GM10266 (cell line): ENCODE measurements at regions not wholly inside any gene's neighbourhood (a gene's known extent, or its start where the extent isn't known, plus 50 kb on each side); places are given as distances from the start of the nearest gene placed in this dataset.
A peak's percentile ranks its signal among the peaks of the same experiment; 100 is the strongest.

ENCODE experiments used
- DNase-seq: peaks from one replicate; pipeline ENCODE4 v3.0.0; 2012; ENCODE audit errors: extremely low spot score
- TF ChIP-seq, protein P1 (sequence below): IDR thresholded peaks from 2 replicates; pipeline ENCODE4 v1.5.1; 2012; ENCODE audit warnings: mild to moderate bottlenecking, low read depth; ENCODE audit not compliant: control insufficient read depth, insufficient read depth; ENCODE audit errors: missing control alignments

DNA sequence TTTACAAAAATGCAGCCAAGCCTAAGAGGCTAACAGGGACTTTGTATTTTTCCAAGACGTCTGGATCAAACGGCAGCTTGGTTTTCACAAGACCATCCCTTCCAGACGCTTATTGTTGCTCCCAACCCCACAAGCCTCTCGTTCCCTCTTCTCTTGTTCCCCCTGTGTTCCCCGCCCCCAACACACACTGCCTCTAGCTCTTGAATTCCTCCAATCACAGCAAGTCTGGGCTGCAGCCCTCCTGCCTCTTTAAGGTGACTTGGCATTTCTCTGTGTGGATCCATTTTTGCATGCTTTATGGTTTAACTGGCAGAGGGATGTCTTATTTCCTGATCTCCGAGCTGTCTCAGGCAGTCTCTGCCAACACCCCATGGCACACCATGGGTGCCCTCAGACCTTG lies 182.2 kb downstream of the ABHD5 start:
- no peak for DNase-seq
- TF ChIP-seq, protein P1, sequence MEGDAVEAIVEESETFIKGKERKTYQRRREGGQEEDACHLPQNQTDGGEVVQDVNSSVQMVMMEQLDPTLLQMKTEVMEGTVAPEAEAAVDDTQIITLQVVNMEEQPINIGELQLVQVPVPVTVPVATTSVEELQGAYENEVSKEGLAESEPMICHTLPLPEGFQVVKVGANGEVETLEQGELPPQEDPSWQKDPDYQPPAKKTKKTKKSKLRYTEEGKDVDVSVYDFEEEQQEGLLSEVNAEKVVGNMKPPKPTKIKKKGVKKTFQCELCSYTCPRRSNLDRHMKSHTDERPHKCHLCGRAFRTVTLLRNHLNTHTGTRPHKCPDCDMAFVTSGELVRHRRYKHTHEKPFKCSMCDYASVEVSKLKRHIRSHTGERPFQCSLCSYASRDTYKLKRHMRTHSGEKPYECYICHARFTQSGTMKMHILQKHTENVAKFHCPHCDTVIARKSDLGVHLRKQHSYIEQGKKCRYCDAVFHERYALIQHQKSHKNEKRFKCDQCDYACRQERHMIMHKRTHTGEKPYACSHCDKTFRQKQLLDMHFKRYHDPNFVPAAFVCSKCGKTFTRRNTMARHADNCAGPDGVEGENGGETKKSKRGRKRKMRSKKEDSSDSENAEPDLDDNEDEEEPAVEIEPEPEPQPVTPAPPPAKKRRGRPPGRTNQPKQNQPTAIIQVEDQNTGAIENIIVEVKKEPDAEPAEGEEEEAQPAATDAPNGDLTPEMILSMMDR = no peak

DNA sequence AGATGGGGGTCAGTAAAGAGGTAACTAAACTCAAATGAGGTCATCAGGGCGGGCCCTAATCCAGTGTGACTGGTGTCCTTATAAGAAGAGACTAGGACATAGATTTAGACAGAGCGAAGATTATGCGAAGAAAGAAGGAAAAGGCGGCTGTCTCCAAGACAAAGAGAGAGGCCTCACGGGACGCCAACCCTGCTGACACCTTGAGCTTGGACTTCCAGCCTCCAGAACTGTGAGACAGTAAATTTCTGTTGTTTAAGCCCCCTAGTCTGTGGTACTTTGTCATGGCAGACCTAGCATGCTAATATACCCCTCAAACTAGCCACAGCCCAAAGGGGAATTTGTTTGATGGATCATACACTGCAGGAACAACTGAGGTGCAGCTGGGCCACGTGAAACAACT lies 183.0 kb downstream of the ABHD5 start:
- DNase-seq = no peak
- TF ChIP-seq, protein P1 = no peak

GRCh38 chr3:43874290-43874689 lies 183.6 kb downstream of the ABHD5 start:
- TF ChIP-seq, protein P1 = no peak
- no peak for DNase-seq

- TF ChIP-seq, protein P1 = no peak
- no peak for DNase-seq
Measured at GRCh38 chr3:43874731-43875130, 184.0 kb downstream of the ABHD5 start.

DNA sequence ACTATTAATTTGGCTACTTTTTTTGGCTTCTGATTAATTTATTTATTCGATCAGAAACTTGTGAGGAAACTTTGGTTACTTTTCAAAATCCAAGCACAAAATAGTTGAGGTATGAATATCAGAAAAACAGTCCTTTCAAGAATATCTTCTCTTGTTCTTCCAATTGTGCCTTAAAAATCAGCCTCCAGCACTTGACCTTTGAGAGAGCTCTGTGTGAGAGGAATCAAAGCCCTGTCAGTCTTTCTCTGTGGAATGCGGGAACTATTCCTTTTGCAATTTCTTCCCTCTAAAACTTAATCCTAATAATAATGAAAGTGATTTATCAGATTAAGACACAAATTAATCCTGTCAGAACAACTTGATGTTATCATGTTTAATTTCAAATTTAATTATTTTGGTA lies 185.9 kb downstream of the ABHD5 start:
- no peak for DNase-seq
- TF ChIP-seq, protein P1 = no peak

- peak; percentile 56 for DNase-seq
- TF ChIP-seq, protein P1 = peak; percentile 41
Measured at GRCh38 chr3:43879166-43879565, 188.4 kb downstream of the ABHD5 start.

DNA sequence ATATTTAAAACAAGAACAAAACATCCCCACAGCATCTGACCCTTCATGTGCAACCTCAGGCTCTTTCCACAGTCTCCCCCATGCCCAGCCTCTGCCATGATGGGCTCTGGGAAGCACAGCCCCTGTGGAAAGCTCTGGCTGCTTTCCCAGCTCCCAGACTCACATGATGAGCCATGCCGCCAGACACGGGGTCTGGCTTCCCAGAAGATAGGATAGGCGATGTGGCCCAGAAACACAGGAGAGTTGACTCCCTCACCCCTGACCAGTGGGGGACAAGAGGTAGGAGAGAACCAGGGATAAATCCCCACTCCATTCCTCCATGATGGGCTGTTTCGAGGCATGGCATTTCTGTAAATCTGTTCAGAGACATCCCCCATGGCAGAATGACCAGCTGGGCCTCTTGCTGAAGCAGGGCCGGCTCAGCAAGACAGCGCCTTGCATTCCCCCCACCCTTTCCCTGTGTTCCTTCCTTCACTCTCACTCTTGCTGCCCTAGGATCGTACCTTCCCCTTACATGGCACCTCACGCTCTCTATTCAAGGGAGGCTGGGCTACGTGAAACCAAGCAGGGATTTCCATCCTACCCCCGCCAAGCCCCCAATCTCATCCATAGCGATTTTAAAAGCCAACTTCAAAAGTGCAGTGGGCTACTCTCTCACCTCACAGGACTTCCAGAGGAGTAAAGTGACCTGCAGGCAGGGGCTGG lies 192.4 kb downstream of the ABHD5 start:
- TF ChIP-seq, protein P1 = no peak
- DNase-seq = no peak
